ENCODE measurements at regions not wholly inside any gene's neighbourhood (a gene's known extent, or its start where the extent isn't known, plus 50 kb on each side); places are given as distances from the start of the nearest gene placed in this dataset.

DNA sequence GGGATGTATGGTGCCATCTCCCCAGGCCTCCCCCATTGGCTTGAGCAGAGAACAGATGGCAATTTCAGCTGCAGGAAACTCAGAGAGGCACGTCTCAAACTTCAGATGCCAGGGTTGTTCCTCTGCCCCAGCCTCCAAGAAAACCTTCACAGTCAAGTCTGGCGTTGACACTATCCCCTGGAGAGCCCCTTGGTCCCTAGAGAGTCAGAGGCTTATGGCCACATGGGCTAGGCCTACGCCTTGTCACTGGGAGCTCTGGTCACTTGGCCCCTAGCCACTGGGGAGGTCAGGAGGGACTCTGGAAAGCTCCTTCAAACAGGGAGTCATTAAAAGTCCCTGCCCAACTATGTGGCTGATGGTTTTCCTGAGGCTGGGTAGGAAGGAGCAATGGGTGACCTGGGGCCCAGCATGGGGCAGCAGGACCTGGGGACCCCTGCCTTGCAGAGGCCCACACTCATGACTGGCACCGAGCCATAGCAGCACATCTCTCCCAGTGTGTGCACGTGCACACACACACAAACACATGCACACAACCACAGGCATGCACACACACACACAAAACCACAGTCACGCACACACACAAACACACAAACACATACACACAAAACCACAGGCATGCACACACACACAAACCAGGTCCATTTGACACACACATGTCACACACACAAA is 144.2 kb downstream of the GADD45G start:
- no peak for DNase-seq

DNA sequence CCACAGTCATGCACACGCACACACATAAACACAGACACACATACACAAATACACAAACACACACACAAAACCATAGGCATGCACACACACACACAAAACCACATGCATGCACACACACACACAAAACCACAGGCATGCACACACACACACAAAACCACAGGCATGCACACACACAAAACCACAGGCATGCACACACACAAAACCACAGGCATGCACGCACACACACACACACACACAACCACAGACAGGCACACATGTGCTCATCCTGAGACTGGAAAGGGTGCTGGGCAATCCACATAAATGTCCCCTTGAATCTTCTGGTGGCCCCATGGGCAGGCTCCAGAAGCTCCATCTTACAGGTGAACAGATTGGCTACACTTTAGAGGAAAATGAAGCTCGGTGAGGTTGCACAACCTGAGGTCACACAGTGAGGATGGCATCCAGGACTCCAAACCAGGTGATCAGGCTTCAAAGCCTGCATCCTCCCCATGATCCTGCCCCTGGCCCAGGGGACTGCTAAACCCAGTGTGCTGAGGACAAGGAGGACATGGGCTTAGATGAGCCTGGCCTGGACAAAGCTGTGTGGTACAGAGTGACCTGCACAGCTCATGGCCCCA is 144.8 kb downstream of the GADD45G start:
- no peak for DNase-seq

- peak; percentile 44 for DNase-seq
Measured at GRCh38 chr9:89750117-89750791, 145.4 kb downstream of the GADD45G start.

GRCh38 chr9:89751079-89751825 is 146.4 kb downstream of the GADD45G start:
- no peak for DNase-seq

GRCh38 chr9:89752154-89752553 is 147.3 kb downstream of the GADD45G start:
- DNase-seq: no peak

DNA sequence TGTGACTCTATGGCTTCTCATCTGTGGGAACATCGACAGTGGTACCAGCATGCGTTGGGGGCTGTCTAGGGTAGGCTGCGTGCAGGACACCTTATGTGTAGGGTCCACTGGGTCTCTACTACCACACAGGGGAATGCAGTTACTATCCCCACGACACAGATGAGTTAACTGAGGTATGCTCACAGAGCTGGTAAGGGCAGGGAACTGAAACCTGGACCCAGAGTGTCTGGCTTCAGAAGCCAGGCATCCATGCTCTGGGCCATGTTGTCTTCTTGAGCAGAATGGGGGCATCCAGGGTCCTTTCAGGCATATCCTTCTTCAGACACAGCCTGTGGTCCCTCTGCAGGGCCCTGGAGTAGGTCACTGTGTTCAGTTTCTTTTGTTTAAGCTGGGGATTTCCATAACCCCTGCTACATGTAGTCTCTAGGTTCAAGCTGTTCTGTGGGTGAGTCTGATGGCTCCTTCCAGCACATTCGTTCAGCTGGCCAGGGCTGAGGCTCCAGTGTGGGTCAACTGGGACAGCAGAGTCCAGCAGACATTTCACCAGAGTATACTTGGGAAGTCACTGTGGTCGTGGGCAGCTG is 148.8 kb downstream of the GADD45G start:
- no peak for DNase-seq

GRCh38 chr9:89754193-89754592 is 149.4 kb downstream of the GADD45G start:
- no peak for DNase-seq

DNA sequence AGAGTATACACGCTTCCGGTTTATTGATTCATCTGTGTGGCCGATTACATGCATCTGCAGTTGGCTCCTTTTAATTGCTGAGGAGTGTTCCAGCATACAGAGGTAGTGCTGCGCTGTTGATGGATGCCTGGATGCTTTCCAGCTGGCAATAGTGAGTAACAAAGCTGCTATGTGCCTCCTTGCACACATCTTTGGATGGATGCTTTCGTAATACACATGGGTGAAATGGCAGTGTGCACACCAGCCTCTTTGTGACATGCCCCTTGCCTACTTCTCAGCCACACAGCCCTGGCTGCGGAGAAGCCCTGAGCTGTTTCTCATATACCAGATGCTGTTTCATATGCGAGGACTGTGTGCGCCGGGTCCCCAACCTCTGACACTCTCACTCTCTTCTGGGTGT is 151.0 kb downstream of the GADD45G start:
- peak; percentile 60 for DNase-seq

GRCh38 chr9:89756891-89757537 is 152.2 kb downstream of the GADD45G start:
- no peak for DNase-seq

- DNase-seq: no peak
Measured at GRCh38 chr9:89757776-89758528, 153.1 kb downstream of the GADD45G start.

GRCh38 chr9:89759572-89759971 is 154.8 kb downstream of the GADD45G start:
- DNase-seq: no peak

- no peak for DNase-seq
Measured at GRCh38 chr9:89760123-89760522, 155.3 kb downstream of the GADD45G start.

DNA sequence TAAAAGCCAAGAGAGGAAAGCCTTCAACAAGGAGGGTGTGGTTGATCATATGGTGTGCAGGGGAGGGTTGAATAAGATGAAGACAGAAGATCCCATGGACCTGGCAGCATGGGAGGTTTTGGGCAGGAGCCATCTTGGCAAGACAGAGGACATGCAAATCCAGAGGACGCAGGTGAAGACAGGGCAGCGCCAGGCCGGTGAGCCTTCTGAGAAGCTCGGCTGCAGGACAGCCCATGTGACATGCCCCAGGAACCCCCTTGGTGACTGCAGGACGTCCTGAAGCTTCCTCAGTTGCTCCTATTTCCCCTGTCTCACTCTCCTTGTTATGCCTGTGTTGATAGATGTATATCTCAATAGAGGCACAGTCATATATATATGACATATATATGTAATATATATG is 159.4 kb downstream of the GADD45G start:
- DNase-seq: no peak

DNA sequence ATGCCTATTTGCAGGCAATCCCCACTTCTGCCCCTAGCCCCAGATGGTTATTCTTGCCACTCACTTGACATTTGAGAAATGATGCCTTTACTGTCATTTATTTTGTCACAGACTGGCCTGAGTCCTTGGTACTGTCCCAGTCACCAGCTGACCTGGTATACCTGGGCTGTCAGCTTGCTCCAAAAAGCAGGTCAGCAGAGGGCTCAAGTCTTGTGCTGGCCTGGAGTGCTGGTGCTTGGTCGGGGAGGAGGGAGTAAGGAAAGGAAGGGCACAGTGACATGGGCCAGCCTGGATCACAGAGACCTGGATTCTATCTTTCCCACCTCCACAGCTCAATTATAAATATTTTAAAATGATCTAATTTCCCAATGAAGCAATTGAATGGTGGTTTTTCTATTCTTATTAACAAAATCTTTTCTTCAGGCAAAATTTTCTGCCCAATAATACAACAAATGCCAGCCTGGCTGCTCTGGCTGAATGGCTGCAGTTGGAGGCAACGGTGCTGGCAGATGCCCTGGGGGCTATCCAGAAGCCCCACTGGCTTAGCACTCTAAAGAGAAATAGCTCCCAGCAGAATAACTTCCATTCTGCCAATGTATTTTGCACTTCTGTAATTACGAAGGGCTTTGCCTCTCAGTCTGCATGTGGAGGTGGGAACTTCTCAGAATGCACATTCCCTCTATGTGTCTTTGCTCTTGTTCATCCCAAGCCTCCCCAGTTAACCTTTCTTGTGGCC is 160.6 kb downstream of the GADD45G start:
- DNase-seq: no peak

DNA sequence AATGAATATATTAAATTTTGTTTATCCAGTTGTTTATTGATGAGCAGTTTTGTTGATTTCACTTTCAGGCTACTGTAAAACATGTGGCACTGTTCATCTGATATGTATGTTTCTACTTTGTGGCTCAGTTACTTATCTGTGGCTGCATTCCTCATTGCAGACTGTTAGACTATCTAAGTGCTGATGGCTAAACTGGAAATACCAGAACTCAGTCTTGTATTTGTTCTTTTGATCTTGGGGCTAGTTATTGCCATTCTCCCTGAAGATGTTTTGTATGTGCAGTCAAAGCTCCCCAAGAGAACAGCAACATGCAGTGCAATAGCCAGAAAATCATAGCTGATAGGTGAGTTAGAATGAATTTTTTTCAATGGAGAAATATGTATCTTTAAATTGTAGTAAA is 162.2 kb downstream of the GADD45G start:
- DNase-seq: no peak

- no peak for DNase-seq
Measured at GRCh38 chr9:89768051-89768450, 163.2 kb downstream of the GADD45G start.

- no peak for DNase-seq
Measured at GRCh38 chr9:89768650-89769071, 163.8 kb downstream of the GADD45G start.

DNA sequence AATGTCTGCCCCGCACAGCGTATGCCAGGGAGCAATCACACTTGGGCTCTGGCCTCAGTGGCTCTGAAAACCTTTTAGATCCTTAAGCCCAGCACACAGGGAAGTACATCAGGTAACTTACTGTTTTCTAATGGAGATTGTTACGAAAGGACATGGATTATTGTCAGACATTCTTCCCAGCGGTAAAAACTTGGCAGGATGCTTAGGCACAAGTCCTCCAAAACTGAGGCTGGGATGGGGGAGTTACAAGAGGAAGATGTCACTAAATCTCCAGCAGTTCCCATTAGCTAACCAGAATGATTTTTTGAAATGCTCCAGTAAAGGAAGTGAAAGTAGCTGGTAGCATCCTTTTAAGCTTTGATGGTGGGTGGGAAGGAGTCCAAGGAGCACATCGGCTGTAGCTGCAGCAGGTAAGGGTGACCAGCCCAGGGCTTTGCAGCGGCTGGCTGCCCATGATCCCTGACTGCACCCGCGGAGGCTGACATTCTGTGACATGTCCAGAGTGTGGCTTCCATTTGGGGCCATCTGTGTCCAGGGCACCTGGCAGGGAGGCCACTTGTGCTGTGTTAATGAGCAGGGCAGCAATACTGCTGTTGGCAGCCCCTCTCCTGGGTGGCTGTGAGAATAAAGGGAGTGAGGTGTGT is 165.8 kb downstream of the GADD45G start:
- DNase-seq: peak; percentile 42

DNA sequence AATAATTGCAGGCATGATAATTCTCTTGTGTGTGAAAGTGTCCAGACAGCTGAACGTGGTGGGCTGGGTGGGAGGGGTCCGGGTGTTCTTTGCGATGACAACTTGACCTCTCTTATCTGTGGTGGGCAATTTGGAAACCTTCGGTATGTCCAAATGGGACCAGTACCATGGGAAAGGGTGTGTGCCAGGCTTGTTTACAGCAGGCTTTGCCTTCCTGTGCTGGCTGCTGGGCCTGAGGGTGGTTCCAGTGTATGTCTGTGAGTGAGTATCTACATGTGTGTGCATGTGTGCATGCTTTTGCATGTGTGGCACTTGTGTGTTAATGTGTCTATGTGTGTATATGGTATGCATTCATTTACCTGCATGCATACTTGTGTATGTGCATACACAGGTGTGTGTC is 166.4 kb downstream of the GADD45G start:
- no peak for DNase-seq

DNA sequence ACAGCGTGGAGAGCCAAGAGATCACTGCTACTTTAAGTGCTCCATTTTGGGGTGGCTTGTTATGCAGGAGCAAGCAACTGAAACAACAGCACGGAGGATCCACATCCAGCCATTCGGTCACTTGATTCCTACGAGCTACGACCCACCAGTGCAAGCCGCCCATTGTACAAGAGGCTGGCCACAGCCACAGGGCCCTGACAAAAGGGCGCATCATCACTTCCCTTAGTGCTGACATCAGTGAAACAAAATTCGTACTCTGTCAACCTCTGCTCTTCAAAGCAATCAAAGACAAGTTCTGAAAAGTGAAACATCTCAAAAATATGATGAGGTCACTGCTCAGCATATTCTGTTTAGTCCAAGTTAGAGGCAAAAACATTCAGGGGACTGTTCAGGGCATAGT is 168.4 kb downstream of the GADD45G start:
- no peak for DNase-seq
